ENCODE measurements at regions not wholly inside any gene's neighbourhood (a gene's known extent, or its start where the extent isn't known, plus 50 kb on each side); places are given as distances from the start of the nearest gene placed in this dataset.
"Not testable (repeated sequence)": the region's sequence is repeated elsewhere in the genome, so short reads cannot be mapped to it uniquely, and the experiment has no call there.

DNA sequence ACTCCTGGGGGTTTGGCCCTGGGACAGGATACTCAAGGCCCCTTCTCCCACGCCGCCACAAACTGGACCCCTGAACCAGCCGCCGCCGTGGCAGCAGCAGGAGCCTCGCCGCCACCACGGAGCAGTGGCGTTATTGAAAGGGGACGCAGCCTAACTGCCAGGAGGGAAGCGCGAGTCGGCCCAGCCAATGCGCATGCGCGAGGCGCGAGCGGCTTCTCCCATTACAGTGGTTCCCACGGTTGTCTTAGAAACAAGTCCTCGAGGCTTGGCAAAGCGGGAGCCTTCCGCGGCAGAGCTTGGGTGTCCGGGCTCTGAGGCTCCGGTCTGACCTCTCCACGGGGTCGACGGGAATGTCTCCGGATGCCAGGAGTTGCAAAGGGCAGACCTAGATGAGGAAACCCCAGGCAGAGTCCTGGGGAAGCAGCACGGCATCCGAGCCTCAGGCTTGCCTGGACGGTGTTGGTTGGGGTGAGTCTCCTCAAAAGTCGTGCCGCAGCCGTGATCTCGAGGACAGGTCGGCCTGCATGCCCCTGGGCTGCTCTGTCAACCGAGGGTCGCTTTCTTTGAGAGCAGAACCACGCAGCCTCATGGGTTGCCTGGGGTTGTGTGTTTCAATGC is 360.6 kb upstream of the ZNF337 start:
- H3K9me3 ChIP-seq, DNase-seq, H3K27ac ChIP-seq, H3K27me3 ChIP-seq, H3K4me3 ChIP-seq, H3K36me3 ChIP-seq, H3K4me1 ChIP-seq: not testable (repeated sequence)
- no CpG with 5 or more reads among the region's 41 CpGs for WGBS, 2 donors
- ATAC-seq (ENCODE audit: low FRiP score in 2 of 2) = peak in 1 of 2 donors; percentile 68

GRCh38 chr20:26025792-26026191 is 329.1 kb upstream of the ZNF337 start:
- H3K4me3 ChIP-seq; H3K27me3 ChIP-seq; H3K27ac ChIP-seq; DNase-seq; H3K9me3 ChIP-seq; ATAC-seq (ENCODE audit: low FRiP score in 2 of 2); H3K4me1 ChIP-seq; H3K36me3 ChIP-seq: not testable (repeated sequence)
- 100% methylated on average over 2 of the region's 4 CpGs; no CpG with 5 or more reads in 1 of the 2 donors for WGBS, 2 donors

DNA sequence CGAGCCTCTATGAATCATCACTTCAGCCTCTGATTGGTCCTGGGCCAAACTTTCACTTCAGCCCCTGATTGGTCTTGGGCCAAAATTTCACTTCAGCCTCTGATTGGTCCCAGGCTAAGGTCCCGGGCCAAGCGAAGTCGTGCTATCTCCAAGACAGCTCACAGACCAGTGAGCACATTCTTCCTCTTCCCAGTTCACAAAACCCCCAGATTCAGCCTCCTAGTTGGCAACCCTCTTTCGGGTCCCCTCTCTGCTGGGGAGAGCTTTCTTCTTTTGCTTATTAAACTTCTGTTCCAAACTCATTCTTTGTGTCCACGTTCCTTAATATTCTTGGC is 314.3 kb upstream of the ZNF337 start:
- not testable (repeated sequence) for H3K4me3 ChIP-seq; H3K27me3 ChIP-seq; H3K4me1 ChIP-seq; H3K9me3 ChIP-seq; DNase-seq; H3K27ac ChIP-seq; ATAC-seq (ENCODE audit: low FRiP score in 2 of 2); H3K36me3 ChIP-seq
- WGBS, 2 donors = no CpG with 5 or more reads among the region's 6 CpGs

- H3K36me3 ChIP-seq; H3K4me1 ChIP-seq; ATAC-seq (ENCODE audit: low FRiP score in 2 of 2); H3K27me3 ChIP-seq; DNase-seq; H3K9me3 ChIP-seq: not testable (repeated sequence)
- 17 to 18% methylated on average over 5 to 7 of the region's 13 CpGs for WGBS, 2 donors
- Histone ChIP-seq H3K27ac (peak overlapping the region; percentile 81 to 89 (median 84)), H3K4me3 (peak overlapping the region; percentile 16 to 61 (median 57))
Observed at GRCh38 chr20:26010224-26010941, 313.7 kb upstream of the ZNF337 start.

DNA sequence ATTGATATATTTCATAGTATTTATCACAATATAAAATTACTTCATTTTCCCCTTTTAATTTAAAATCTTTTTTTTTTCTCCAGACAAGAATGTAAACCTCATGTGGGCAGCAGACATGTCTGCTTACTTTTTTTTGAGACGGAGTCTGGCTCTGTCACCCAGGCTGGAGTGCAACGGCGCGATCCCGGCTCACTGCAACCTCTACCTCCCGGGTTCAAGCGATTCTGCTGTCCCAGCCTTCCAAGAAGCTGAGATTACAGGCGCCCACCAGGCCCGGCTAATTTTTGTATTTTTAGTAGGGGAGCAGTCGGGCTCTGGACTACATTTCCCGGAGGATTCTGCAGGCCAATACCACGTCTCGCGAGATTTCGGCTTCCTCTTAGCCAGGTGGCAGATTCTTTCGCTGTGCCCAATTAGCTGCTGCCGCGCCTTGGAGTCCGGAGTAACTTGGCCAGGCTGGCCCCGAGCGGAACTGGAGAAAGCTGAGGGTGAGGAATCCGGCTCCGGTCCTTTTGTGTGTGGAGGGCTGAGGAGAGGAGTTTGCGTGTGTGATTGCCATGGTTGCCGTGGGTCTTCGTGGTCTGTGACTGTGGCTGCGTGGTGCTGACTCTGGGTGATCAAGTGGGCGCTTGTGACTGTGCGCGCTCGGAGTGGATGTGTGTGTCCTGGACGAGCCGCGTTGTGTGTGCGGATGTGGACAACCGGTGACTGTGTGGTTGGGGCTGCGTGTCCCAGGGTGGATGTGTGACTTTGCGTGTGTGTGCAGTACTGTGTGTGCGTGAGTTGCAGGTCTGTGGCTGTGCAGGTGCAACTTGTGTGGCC is 313.0 kb upstream of the ZNF337 start:
- 22 to 42% methylated on average over 25 to 38 of the region's 39 CpGs for WGBS, 2 donors
- H3K4me3 ChIP-seq = peak overlapping the region; percentile 16 to 61 (median 57)
- ATAC-seq (ENCODE audit: low FRiP score in 2 of 2); H3K4me1 ChIP-seq; H3K36me3 ChIP-seq; H3K27me3 ChIP-seq; H3K9me3 ChIP-seq: not testable (repeated sequence)
- peak overlapping the region; percentile 81 to 89 (median 84) for H3K27ac ChIP-seq
- TF ChIP-seq POLR2AphosphoS5 (IDR thresholded peaks at IDR 0.05) (peak; percentile 59 to 81), POLR2A (IDR thresholded peaks at IDR 0.05) (peak in 3 of 4 donors; percentile 37 to 72 (median 38))
- DNase-seq = peak; percentile 82 to 95

DNA sequence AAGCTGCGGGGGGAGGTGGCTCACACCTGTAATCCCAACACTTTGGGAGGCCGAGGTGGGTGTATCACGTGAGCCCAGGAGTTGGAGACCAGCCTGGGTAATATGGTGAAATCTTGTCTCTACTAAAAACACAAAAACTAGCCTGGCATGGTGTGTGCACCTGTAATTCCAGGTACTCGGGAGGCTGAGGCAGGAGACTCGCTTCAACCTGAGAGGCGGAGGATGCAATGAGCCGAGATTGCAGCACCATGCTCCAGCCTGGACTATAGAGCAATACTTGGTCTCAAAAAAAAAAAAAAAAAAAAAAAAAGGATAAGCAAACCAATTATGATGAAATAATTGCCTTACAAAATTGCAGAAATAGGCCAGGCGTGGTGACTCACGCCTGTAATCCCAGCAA is 311.4 kb upstream of the ZNF337 start:
- DNase-seq; H3K36me3 ChIP-seq; H3K27me3 ChIP-seq; ATAC-seq (ENCODE audit: low FRiP score in 2 of 2); H3K27ac ChIP-seq; H3K4me3 ChIP-seq; H3K4me1 ChIP-seq; H3K9me3 ChIP-seq: not testable (repeated sequence)
- WGBS, 2 donors = 87 to 90% methylated on average over 9 of the region's 9 CpGs

DNA sequence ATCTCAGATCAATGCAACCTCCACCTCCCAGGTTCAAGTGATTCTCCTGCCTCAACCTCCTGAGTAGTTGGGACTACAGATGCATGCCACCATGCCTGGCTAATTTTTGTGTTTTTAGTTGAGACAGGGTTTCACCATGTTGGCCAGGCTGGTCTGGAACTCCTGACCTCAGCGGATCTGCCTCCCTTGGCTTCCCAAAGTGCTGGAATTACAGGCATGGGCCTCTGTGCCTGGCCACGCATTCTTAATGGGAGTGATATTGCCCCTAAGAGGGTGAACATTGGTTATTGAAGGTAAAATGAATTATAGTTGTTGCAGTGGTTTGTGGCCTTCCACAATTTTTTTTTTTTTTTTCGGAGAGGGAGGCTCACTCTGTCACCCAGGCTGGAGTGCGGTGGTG is 309.5 kb upstream of the ZNF337 start:
- not testable (repeated sequence) for H3K27me3 ChIP-seq; H3K4me1 ChIP-seq; H3K27ac ChIP-seq; H3K4me3 ChIP-seq; H3K9me3 ChIP-seq; ATAC-seq (ENCODE audit: low FRiP score in 2 of 2); H3K36me3 ChIP-seq; DNase-seq
- WGBS, 2 donors = 95 to 100% methylated on average over 4 of the region's 4 CpGs

DNA sequence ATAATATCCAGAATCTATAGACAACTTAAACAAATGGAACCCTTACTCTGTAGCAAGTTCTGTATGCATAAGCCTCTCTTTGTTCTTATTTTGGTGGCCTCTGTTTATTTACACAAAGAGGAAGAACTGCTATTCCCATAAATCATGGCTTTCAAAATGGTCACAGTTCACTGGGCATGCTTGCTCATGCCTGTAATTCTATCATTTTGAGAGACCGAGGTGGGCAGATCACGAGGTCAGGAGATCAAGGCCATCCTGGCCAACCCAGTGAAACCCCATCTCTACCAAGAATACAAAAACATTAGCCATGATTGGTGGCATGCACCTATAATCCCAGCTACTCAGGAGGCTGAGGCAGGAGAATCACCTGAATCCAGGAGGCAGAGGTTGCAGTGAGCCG is 307.3 kb upstream of the ZNF337 start:
- not testable (repeated sequence) for DNase-seq; H3K4me3 ChIP-seq; ATAC-seq (ENCODE audit: low FRiP score in 2 of 2); H3K36me3 ChIP-seq; H3K4me1 ChIP-seq; H3K27ac ChIP-seq; H3K9me3 ChIP-seq; H3K27me3 ChIP-seq
- WGBS, 2 donors = 78 to 82% methylated on average over 2 to 3 of the region's 3 CpGs

DNA sequence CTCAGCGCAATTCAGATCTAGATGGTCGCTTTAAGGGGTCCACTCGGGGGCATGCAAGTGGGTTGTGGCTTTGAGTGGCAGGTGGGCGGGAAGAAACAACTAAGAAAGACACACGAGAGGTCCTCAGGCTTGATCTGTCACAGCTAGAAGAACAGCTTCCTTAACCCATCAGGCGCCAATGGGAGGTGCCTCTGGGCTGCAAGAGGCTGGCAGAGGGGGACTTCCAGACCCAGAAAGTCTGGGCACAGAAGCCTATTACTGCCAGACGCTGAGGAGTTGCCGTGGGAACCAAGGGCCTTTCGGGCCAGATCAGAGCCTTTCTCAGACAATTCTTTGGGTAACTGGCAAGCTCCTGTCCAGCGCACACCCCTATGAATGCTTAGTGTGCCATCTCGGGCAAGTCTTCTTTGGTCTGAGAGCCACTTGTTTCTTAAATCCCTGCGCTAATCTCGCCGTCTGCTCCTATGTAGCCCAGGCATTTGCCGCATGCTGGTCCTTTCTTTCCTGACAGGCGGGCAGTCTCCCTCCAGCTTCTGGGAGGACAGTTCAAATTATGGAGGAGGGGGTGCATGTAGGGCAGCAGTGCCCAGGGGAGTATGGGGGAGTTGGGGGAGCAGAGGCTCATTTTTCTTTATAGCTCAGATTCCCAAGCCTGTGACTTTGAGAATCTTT is 300.9 kb upstream of the ZNF337 start:
- not testable (repeated sequence) for H3K9me3 ChIP-seq; H3K4me1 ChIP-seq; H3K4me3 ChIP-seq; DNase-seq; H3K27ac ChIP-seq; H3K27me3 ChIP-seq; H3K36me3 ChIP-seq; ATAC-seq (ENCODE audit: low FRiP score in 2 of 2)
- WGBS, 2 donors = 77 to 82% methylated on average over 15 to 16 of the region's 16 CpGs

Measured in upper lobe of left lung (tissue), 6 donors.